GM18508 (cell line): ENCODE measurements at regions not wholly inside any gene's neighbourhood (a gene's known extent, or its start where the extent isn't known, plus 50 kb on each side); places are given as distances from the start of the nearest gene placed in this dataset.

Source experiments
- ATAC-seq: cut with Tn5 transposase; IDR thresholded peaks from one replicate; pipeline ENCODE4 v1.9.1; 2021; ENCODE audit warnings: moderate number of reproducible peaks; ENCODE audit not compliant: insufficient read depth, unreplicated experiment

GRCh38 chr5:8363138-8363537, 494.2 kb downstream of the MTRR start:
- ATAC-seq, result no peak

GRCh38 chr5:8366266-8366665, 497.3 kb downstream of the MTRR start:
- no peak for ATAC-seq

GRCh38 chr5:8376478-8376877, 507.5 kb downstream of the MTRR start:
- no peak for ATAC-seq

GRCh38 chr5:8381972-8382371, 513.0 kb downstream of the MTRR start:
- ATAC-seq, result no peak

GRCh38 chr5:8382456-8382855, 513.5 kb downstream of the MTRR start:
- ATAC-seq, result no peak

GRCh38 chr5:8383616-8384015, 514.7 kb downstream of the MTRR start:
- no peak for ATAC-seq

GRCh38 chr5:8386719-8387288, 517.9 kb downstream of the MTRR start:
- ATAC-seq, result no peak

GRCh38 chr5:8391911-8392310, 523.0 kb downstream of the MTRR start:
- ATAC-seq, result no peak

- no peak for ATAC-seq
These were observed 524.3 kb downstream of the MTRR start for GRCh38 chr5:8393240-8393639.

GRCh38 chr5:8394965-8395364, 526.0 kb downstream of the MTRR start:
- ATAC-seq, result no peak

- no peak for ATAC-seq
These were observed 527.3 kb downstream of the MTRR start for GRCh38 chr5:8396246-8396645.

GRCh38 chr5:8396756-8397155, 527.8 kb downstream of the MTRR start:
- no peak for ATAC-seq

GRCh38 chr5:8399471-8399870, 530.5 kb downstream of the MTRR start:
- ATAC-seq, result no peak

- no peak for ATAC-seq
These were observed 539.3 kb downstream of the MTRR start for GRCh38 chr5:8408258-8408657.

- ATAC-seq, result no peak
These were observed 541.7 kb downstream of the MTRR start for GRCh38 chr5:8410618-8411017.

- ATAC-seq, result no peak
These were observed 545.0 kb downstream of the MTRR start for GRCh38 chr5:8413975-8414374.

GRCh38 chr5:8417316-8418048, 548.5 kb downstream of the MTRR start:
- no peak for ATAC-seq

- ATAC-seq, result no peak
These were observed 549.1 kb downstream of the MTRR start for GRCh38 chr5:8418049-8418426.

- no peak for ATAC-seq
These were observed 561.1 kb downstream of the MTRR start for GRCh38 chr5:8429778-8430758.

GRCh38 chr5:8434501-8434900, 565.6 kb downstream of the MTRR start:
- ATAC-seq, result no peak

GRCh38 chr5:8436924-8437323, 568.0 kb downstream of the MTRR start:
- no peak for ATAC-seq
